T-helper 9 cell (primary cell): ENCODE measurements at regions not wholly inside any gene's neighbourhood (a gene's known extent, or its start where the extent isn't known, plus 50 kb on each side); places are given as distances from the start of the nearest gene placed in this dataset.
"Not testable (repeated sequence)": the region's sequence is repeated elsewhere in the genome, so short reads cannot be mapped to it uniquely, and the experiment has no call there.

ENCODE experiments used
- DNase-seq: peaks from one replicate; pipeline ENCODE4 v3.0.0-alpha.2; 2020

DNA sequence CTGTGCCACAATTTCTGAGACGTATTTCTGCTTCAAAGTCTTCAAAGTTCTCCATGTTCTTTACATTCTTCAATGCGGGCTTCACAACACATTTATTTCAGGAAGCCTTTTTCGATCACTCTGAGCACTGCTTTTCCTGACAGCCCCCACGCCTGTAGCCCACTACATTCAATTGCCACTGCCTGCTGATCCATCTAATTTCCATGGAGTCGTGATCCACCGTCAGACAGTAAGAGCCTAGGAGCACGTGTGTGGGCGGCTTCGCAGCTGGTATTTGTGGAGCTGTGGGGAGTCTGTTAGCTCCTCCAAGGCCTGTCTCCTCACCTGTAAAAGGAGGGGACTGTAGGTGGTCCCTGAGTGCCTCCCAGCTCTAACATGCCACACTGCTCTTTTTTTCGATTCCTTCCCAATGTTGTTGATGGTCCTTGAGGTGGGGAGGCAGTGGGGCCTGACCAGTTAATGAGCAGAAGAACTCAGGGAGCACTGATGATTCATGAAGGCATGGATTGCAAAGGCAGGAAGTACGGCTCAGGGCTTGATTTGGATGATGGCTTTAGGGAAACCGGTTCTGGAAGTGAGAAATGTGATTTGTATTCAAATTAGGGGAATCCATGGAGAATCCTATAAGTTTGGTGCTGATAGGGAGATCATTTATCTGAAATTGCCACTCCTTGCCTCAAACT is 401.1 kb upstream of the PODXL start:
- no peak for DNase-seq

DNA sequence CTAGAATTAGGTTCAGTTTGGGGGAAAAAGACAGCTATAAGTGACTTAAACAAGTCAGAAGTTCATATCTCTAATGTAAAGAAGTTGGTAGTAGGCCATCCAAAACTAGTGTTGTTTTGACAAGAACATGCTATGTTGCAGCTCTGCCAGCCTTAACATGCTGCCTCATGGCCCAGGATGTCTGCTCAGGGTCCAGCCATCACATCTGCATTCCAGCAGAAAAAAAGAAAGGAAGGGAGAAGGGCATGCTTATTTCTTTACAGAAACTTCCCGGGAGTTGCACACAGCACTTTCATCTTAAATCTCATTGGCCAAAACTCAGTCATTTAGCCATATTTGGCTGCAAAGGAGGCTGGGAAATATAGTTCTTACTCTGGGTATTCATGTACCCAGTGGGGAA is 400.4 kb upstream of the PODXL start:
- DNase-seq = no peak

DNA sequence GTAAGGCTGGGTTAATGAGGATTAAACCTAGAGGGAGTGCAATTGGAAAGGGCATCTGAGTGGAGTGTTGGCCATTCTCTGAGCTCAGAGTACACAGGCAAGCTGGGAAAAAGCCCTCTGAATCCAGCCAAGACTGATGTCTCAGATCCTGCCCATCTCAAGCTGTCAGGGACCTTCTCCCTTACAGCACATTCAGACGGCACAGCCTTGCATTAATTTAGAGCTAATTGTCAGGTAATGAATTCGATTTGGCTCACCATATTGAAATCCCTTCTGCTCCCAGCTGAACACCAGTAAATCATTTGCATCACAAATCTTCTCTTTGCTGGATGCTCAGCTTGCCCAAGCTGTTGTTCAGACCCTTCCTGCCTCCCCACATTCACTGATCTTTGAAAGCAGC is 399.3 kb upstream of the PODXL start:
- DNase-seq = no peak

DNA sequence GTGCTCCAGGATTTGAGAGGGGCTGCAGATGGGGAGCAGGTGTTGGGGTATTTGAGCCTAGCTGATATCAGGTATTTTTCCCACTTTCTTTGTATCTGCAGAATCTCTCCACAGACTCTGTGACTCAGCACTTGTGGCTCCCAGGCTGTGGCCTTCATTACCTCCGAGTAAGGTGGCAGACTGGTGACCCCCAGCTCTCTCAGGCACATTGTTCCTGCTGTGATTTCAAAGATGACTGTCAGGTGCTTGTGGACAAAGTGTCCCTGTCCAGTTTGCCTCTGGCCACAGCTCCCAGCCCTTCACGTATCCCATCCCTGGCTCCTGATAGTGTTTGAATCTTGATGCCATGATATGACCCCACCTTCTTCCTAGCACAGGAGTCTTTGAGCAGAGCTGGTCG is 396.8 kb upstream of the PODXL start:
- DNase-seq = no peak

DNA sequence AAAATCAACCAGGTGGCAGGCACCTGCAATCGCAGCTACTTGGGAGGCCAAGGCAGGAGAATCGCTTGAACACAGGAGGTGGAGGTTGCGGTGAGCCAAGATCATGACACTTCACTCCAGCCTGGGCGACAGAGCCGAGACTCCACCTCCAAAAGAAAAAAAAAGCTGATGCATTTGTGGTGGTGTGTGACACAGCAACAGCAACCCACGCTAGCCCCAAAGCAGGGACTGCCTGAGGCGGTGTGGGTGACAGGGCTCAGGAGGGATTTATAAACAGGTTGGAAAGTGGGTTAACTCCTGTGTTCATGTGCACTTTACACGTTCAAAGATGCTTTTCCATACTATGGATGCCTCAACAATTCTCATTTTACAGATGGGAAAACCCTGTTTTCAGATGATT is 395.9 kb upstream of the PODXL start:
- DNase-seq = no peak

DNA sequence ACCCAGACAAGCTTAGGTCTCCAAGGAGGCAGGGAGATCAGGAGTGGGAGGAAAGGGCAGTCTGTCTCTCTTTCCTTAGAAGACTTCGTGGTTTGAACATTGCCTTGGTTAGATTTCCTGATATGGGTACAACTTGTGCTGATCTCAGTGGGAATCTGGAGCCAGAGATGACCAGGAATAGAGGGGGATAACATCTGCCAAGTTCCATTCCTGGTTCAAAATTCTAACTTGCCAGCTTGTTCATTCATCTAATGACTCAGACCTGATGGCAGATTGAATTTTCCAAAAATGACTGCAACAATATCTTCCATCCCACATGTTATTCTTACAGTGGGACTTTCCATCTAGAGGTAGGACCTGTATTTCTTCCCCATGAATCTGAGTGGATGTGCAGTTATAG is 394.3 kb upstream of the PODXL start:
- no peak for DNase-seq

DNA sequence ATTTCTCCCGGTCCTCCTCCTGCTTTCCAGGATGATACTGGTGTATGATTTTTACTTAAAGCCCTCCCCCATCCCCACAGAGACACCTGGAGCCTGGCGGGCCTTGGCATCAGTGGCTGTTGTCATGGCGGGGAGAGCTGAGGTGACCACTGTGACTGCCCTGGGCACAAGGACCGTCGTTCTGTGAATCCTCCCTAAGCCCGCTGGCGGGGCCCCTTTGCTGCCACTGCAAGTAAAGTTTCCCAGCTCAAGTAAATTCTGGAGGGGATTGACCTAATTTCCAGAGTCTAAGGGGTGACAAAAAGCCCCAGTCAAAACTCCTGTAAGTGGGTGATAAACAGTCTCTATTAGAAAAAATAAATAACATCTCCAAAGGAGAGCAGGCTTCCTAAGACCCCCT is 393.2 kb upstream of the PODXL start:
- no peak for DNase-seq

DNA sequence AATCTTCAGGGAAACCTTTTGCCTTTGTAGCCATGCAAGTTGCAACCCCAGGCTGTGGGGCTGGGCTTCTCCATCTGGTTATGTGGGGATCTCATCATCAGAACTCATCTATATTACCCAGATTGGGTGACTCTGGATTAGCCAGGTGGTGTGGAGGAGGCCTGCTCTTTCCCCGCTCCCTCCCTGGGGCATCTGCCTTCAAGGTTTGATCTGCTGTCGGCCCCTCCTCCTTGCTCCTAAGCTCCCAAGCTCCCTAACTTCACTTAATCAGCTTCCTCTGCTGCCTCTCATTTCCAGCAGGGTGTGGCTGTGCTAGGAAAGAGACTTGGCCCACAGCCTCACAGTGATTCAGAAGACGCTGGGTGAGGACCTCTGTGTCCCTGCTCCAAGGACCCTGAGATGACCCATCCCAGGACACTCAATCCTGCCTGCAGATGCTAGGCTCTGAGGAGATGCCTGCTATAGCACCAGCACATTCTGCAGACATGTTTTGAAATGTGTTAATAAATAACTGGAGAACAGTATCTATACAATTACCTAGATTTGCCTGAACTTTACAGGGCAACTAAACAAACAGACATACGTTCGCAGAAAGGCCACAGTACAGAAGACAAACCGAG is 392.1 kb upstream of the PODXL start:
- no peak for DNase-seq

DNA sequence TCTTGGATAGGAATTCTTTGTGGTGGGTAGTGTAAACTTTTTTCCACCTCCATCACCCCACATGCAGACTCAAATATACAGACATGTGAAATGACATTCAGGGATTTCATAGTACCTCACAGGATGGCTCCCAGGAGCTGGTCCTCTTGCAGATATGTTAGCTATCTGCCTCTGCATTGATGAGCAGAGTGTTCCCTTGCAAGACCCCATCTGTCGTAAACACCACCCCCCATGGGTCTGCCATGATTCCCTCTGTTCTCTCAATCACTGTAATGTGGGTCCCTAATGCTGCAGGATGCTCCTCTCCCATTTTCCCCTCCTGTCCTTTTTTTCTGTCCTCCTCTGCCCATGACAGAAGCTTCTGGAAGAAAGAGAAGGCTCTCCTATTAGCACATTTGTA is 391.2 kb upstream of the PODXL start:
- DNase-seq = no peak

DNA sequence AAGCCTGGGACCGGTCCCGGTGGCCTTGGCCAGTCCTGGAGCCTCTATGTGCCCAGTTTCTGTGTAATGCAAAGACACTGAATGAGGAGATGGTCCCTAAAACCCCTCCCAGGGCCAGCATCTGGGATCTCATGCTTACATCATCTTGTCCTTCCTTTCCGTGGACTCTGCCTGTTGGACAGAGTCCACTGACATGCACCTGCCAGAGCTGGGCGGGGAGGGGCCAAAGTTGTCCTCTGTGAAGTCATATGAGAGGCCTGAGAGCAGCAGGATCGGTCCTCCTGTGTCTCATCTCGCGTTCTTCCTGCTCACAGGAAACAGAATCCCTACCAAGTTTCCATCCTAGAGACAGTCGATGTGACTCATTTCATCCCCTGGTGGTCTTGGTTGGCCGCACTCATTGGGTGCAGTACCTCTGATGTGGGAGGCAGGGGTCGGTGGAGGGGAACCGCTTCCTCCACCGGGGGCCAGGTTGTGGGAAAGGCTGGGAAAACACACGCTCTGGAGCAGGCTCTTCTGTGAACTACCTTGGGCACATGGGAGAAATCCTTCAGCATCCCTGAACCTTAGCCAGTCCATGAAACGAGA is 389.6 kb upstream of the PODXL start:
- DNase-seq = no peak

DNA sequence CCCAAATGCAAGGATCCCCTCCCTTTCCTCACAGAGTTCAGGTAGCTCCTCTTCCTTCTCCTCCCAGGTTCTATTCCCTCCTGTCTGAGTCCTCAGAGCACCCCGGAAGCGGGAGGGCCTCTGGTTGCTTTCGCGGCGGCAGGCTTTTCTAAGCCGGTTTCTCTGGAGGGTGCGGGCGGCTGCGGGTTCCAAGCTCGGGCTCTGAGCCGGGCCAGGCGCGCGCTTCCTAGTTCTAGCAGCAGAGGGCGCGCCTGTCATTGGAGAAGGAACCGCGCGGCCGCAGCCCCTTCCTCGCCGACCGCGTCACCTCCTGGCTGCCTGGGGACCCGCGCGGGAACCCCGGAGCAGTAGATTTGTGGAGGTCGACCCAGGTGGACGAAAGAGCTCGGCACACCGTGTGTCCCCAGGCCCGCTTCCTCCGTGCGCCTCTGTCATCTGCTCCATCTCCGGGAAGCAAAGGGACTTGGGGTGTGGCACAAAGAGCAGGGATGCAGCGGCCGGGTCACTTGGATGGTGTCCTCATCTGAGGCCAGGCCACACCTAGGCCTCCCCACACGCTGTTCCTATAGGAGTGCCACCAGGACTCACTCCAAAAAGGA is 389.0 kb upstream of the PODXL start:
- no peak for DNase-seq

DNA sequence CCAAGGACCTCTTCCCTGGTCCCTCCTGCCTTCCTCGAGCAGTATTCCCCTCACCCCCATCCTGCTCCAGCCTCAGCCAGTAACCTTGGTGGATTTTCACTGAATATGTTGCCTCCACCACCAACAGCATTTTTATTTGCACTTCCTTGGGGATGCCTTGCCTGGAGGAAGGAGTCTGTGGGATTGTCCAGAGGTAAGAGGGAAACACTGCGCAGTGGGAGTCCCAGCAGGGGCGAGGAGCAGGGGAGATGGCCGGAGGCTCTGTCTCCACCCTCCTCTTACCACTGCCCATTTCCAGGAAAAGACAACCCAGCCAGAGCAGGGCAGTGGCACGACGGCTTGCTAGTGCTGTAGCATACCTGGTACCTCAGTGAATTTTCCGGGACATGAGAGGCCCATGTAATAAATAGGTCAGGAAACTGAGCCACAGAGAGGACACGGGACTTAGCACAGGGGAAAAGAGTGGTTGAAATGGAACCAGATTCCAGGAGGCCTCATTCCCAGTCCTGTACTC is 388.2 kb upstream of the PODXL start:
- no peak for DNase-seq

DNA sequence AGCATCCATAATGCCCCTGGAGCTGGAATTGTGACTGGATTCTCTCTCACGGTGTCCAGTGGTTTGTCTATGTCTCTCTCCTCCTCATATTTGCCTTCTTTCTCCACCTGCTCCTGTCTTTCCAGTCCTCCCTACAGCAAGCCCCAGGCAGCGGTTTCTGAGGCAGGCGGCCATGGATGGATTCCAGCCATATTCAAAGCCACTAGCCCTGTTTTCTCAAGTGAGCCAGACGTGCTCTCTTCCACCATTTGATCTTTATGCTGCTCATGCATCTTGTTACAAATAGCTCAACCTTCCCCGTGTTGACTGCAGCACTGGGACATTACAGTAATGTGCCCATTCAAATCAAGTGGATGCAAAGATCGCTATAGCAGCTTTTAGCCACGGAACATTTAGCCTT is 387.2 kb upstream of the PODXL start:
- no peak for DNase-seq

DNA sequence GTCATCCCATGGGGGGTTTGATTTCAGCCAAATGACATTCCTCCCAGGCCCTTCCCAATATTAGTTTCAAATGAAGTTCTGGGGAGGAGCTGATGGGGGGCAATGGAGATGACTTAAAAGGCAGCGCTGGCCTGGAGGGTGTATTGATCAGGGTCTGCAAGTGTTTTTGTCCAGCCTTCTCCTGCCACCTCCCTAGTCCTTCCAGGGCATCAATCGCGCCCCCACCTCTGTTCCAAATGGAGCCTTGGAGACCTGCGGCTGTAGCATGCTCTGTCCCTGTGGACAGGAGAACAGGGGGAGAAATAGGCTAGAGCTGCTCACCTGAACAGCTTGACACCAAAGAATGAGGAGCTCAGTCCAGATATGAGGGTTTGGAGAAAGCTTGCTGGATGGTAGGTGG is 386.8 kb upstream of the PODXL start:
- DNase-seq = no peak

DNA sequence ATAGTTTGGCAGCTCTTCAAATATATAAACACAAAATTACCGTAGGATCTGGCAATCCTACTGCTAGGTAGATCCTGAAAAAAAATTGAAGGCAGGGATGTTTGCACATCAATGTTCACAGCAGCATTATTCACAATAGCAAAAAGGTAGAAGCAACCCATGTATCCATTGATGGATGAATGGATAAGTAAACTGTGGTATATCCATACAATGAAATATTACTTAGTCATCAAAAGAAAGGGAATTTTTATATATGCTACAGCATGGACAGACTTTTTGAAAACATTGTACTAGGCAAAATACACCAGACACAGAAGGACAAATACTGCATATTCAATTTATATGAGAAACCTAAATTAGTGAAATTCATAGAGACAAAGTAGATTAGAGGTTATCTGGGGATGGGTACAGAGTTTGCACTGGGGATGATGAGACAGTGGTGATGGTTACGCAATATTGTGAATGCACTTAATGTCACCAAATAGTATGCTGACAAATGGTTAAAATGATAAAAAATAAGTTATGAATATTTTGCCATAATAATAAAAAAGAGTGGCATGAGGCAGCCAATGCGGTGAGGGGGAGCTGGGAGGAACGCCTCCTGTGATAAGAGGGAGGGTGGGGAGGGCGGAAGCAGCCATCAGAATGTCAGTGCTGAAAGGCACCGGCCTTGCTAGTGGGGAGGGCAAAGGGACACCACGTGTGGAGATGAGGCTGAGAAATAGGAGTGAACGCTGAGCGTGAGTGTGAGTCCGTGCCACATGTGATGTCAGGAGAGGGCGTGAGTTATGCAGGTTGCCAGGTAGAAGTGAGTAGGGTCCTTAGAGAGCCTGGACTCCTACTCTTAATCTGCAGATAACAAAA is 386.1 kb upstream of the PODXL start:
- no peak for DNase-seq

DNA sequence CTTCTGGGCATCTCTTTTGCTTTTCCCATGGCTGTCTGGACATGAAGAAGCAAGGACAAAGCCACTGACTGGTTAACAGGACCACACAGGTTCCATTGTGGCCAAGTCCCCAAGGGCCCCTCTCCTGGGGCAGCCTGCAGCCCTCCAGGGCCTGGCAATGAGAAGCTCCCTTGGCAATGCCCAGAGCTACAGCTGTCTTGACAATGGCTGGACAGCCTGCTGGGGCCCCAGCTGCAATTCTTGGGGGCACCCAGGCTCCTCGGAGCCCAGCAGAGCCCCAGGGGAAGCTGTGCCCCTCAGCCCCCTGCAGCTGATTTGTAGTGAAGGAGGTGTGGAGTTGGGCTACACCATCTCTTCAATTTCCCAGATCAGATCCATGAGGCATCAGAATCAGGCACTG is 384.9 kb upstream of the PODXL start:
- DNase-seq = no peak

DNA sequence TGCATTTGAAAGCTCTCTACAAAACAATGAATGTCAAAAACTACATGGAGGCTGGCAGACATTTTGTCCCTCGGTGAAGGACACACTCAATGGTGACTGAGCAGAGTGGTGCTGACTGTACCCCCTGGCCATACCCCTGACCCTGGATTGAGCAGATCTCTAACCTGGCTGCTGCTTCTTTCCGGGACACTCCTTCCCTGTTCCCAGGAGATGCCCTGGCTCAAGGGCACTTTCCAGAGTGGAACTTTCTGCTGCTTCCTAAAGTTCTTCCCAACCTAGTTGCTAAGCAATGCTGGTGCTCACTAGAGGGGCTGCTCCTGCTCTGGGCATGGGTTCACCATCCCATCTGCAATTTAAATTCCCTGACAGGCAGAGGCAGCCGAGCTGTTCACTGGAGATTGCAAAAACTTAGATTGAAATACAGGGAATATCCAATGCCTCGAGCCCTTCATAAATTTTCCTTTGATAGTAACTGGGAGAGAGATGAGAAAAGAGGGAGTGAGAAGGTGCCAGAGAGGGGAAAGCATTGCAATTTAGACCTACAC is 384.3 kb upstream of the PODXL start:
- DNase-seq = no peak

DNA sequence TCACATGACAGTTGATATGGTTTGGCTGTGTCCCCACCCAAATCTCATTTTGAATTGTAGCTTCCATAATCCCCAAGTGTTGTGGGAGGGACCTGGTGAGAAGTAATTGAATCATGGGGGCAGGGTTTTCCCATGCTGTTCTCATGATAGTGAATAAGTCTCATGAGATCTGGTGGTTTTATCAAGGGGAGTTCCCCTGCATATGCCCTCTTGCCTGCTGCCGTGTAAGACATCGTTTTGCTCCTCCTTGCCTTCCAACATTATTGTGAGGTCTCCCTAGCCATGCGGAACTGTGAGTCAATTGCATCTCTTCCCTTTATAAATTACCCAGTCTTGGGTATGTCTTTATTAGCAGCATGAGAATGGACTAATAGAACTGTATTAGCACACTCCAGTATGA is 382.4 kb upstream of the PODXL start:
- DNase-seq = not testable (repeated sequence)

DNA sequence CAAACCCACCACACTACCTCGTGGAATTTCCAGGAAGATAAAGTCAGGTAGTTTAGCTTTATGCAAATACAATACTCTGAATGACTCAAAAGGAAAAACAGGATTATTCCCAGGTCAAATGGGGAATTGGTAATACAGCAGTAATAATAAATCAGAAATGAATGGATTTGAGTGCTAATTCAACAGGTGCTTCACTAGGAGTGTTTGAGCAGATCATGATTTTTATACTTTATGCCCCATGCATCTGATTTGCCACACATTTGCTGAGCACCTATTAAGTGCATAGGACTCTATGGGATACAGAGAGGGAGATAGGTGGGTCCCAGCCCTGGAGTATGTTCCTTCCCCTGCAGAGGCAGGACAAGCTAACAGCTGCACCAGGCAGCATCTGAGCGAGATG is 381.4 kb upstream of the PODXL start:
- no peak for DNase-seq

DNA sequence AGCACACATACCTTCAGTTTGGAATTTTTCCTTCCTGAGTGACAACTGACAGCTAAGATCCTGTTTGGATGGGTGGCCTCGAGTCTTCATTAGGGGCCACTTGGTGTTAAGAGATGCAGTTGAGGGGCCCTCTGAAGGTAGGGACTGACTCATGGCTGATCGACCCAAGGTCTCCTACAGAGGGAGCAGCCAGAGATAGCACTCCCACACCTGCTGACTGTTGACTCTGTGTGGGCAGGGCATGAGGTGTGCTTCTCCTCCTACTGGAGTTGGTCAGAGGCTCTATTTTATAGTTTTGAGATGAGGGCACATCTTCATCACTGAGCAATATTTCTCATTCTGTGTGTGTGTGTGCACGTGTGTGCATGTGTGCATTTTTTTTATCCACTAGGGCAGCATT is 378.8 kb upstream of the PODXL start:
- no peak for DNase-seq

DNA sequence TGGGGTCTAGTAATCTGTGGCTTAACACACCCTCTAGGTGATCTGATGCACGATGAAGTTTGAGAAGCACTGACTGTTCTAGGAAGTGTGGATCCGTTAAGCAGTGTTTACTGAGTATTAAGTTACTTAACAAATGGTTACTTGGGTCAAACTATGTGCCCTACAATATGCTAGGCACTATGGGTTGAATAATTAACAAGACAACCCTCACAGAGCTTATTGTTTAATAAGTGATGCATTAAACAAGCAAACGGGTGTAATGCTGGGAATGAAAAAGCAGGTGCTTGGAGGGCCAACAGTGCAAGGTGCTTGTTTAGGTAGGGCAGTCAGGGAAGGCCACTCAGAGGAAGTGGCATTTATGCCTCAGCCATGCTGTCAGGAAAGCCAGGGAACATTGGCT is 378.0 kb upstream of the PODXL start:
- DNase-seq = no peak

DNA sequence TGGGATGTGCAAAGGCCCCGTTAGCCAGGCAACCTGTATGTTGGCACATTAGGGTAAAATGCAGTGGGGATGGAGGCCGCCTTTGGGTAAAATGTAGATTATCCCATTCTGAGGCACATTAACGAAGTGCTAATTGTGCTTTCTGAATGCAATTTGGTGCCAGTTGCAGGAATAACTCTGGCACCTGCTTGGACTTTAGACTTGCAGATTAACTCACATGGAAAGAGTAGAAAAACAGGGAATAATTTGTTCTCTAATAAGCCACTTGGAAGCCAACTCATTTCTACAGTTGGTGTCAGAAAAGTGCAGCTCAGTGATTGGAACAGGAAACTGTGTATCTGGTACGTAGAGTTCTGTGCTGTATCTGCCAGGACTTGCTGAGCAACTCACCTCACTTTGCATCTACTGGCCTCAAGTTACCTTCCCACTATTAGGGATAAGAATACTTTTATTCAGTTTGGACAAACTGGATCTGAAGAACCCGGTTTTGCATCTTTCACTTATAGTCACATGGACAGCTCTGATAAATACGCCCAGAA is 377.4 kb upstream of the PODXL start:
- no peak for DNase-seq

DNA sequence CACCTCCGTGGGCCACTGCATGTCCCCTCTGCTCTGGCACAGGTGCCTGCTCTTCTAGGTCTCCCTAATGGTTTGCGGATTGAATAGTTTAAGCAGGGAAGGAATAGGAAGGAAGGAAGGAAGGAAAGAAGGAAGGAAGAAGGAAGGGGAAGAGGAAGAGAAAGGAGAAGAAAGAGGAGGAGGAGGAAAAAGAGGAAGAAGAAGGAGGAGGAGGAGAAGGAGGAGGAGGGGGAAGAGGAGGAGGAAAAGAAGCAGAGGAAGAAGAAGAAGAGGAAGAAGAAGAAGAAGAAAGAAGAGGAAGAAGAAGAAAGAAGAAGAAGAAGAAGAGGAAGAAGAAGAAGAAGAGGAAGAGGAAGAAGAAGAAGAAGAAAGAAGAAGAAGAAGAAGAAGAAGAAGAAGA is 376.8 kb upstream of the PODXL start:
- DNase-seq = not testable (repeated sequence)
